Stimulated activated naive CD8-positive, alpha-beta T cell treated with anti-CD3 and anti-CD28 coated beads, Interleukin-15, amount 100 ng/mL, for 72 hours (primary cell): ENCODE measurements at regions not wholly inside any gene's neighbourhood (a gene's known extent, or its start where the extent isn't known, plus 50 kb on each side); places are given as distances from the start of the nearest gene placed in this dataset.

ENCODE experiments used
- ATAC-seq: fragments of 150-1000 bp; cut with Tn5 transposase; 2 replicates; pipeline ENCODE4 v1.10.0; 2021; ENCODE audit warnings: mild to moderate bottlenecking, moderate library complexity
- DNase-seq, 2 donors: peaks; one replicate each; pipeline ENCODE4 v3.0.0; 2021 to 2022
- H3K27ac Mint-ChIP-seq, 2 donors: one replicate each; pipeline ENCODE4 v1.8.0; 2022; ENCODE audit warnings: mild to moderate bottlenecking in 2 of 2, mixed read lengths in 2 of 2, moderate library complexity in 2 of 2
- H3K27me3 Mint-ChIP-seq: one replicate; pipeline ENCODE4 v1.8.0; 2022; ENCODE audit warnings: mixed read lengths
- H3K4me1 Mint-ChIP-seq: one replicate; pipeline ENCODE4 v1.8.0; 2022; ENCODE audit warnings: mild to moderate bottlenecking, mixed read lengths
- H3K4me3 Mint-ChIP-seq, 2 donors: one replicate each; pipeline ENCODE4 v1.8.0; 2022; ENCODE audit warnings: mild to moderate bottlenecking in 2 of 2, mixed read lengths in 2 of 2, moderate library complexity in 1 of 2
- H3K9me3 Mint-ChIP-seq, 2 donors: one replicate each; pipeline ENCODE4 v1.8.0; 2022; ENCODE audit warnings: mixed read lengths in 2 of 2

DNA sequence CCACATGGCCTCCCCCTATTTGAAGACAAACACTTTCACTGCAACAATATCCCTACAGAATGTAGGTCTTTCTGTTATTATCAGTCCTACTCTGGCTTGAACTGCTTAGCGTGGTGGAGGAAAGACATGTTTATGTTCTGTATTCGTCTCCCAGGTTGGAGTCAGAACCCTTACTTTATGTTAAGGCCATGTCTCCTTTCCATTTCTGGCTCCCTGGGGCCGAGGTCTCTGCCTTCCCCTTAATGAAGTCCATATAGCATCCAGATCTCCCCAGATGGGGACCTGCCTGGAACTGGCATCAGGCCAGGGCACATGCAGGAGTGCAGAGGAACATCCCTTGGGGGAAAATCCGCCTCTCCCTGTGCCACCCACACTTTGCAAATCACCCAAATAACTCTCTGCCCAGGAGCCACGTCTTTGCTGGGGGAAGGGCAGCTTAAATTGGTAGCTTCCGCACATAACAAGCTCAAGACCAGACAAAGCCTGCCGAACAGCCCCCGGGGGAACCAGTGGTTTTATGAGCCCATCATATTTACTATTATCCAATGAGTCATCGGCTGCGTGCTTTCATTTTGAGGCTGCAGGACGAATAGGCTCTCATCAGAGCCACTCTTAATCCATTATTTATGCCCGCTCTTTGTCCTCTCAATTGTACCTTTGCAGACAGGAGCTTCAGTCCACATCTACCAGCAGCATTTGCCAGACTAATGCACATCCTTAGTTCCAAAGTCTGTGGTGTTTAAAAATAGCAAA lies 237.0 kb downstream of the UACA start:
- peaks cover 0 to 4% of the 10 kb centered on the region in 2 donors for H3K9me3 Mint-ChIP-seq
- no peak overlapping the region for H3K4me3 Mint-ChIP-seq
- H3K4me1 Mint-ChIP-seq, result peaks cover 53% of the 10 kb centered on the region
- H3K27me3 Mint-ChIP-seq, result peaks cover 4% of the 10 kb centered on the region
- no peak overlapping the region for H3K27ac Mint-ChIP-seq
- DNase-seq (peak in 1 of 2 donors; percentile 29), ATAC-seq (peak; percentile 26)

DNA sequence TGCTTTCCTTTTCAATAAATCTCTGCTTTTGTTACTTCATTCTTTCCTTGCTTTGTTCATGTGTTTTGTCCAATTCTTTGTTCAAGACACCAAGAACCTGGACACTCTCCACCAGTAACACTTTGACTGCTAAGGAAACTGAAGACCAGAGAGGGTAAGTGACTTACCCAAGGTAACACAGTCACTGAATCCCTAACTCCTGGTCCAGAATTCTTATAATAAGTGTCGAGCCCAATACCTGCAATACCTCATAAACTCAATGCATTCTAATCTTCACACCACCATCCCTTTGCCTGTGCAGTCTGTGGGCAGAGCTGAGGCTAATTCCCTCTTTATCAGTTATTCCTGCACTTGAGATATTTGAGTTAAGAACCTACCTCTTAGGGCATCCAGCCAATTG lies 237.8 kb downstream of the UACA start:
- Mint-ChIP-seq H3K4me3 (no peak overlapping the region), H3K27ac (no peak overlapping the region), H3K9me3 (peaks cover 0 to 4% of the 10 kb centered on the region in 2 donors), H3K27me3 (peaks cover 7% of the 10 kb centered on the region), H3K4me1 (peaks cover 56% of the 10 kb centered on the region)
- DNase-seq (no peak), ATAC-seq (no peak)

DNA sequence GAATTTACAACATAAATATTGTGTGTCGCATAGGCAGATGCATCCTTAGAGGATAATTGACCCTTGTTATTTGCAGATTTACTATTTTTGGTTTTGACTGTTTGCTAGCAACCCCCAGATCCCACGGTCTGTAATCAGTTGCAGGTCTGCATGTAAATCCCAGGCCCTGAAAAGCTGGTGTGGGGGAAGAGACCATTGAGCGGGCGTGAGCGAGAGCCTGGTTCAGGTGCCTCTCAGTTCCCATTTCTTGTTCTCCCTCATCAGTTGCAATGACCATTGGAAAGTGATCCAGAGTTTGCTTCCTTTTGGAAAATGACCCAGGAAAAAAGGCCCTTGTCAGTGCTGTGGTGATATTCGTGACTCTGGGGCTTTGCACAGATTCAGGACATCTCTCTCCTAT lies 238.9 kb downstream of the UACA start:
- no peak for DNase-seq
- peaks cover 7% of the 10 kb centered on the region for H3K27me3 Mint-ChIP-seq
- H3K9me3 Mint-ChIP-seq, result peaks cover 0 to 4% of the 10 kb centered on the region in 2 donors
- peaks cover 45% of the 10 kb centered on the region for H3K4me1 Mint-ChIP-seq
- no peak overlapping the region for H3K4me3 Mint-ChIP-seq
- H3K27ac Mint-ChIP-seq, result no peak overlapping the region
- no peak for ATAC-seq

DNA sequence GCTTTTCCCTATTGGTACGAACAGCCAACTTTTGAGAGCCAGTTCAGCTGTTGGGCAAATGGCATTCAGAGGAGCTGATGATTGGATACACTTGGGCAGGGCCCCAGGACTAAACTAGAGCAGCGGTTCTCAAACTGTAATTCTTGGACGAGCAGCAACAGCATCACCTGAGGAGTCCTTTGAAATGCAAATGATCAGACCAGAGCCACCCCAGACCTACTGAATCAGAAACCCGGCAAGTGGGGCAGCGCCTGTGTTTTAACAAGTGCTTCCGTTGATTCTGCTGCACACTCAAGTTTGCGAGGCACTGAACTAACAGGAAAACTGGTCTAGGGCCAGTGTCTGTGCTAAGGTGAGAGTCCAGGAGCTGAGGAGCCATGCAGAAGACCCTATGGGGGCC lies 239.7 kb downstream of the UACA start:
- no peak overlapping the region for H3K4me3 Mint-ChIP-seq

DNA sequence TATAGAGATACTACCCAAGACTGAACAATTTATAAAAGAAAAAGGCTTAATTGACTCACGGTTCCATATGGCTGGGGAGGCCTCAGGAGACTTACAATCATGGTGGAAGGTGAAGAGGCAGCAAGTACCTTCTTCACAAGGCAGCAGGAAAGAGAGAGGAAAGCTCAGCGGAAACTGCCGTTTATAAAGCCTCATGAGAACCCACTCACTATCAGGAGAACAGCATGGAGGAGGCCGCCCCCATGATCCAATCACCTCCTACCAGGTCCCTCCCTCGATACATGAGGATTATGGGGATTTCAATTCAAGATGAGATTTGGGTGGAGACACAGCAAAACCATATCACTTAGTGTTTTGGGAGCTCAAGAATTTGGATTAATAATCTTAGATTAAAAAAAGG lies 240.2 kb downstream of the UACA start:
- no peak overlapping the region for H3K27ac Mint-ChIP-seq
- H3K4me1 Mint-ChIP-seq, result peaks cover 32% of the 10 kb centered on the region
- no peak for ATAC-seq
- peaks cover 0 to 3% of the 10 kb centered on the region in 2 donors for H3K9me3 Mint-ChIP-seq
- peak in 1 of 2 donors; percentile 1 for DNase-seq
- H3K4me3 Mint-ChIP-seq, result no peak overlapping the region
- peaks cover 7% of the 10 kb centered on the region for H3K27me3 Mint-ChIP-seq

More for the DNA sequence above, 239.7 kb downstream of the UACA start:
- H3K4me1 Mint-ChIP-seq, result peaks cover 37% of the 10 kb centered on the region
- H3K27ac Mint-ChIP-seq, result no peak overlapping the region
- DNase-seq, result no peak
- no peak for ATAC-seq
- H3K27me3 Mint-ChIP-seq, result peaks cover 7% of the 10 kb centered on the region
- peaks cover 0 to 4% of the 10 kb centered on the region in 2 donors for H3K9me3 Mint-ChIP-seq

DNA sequence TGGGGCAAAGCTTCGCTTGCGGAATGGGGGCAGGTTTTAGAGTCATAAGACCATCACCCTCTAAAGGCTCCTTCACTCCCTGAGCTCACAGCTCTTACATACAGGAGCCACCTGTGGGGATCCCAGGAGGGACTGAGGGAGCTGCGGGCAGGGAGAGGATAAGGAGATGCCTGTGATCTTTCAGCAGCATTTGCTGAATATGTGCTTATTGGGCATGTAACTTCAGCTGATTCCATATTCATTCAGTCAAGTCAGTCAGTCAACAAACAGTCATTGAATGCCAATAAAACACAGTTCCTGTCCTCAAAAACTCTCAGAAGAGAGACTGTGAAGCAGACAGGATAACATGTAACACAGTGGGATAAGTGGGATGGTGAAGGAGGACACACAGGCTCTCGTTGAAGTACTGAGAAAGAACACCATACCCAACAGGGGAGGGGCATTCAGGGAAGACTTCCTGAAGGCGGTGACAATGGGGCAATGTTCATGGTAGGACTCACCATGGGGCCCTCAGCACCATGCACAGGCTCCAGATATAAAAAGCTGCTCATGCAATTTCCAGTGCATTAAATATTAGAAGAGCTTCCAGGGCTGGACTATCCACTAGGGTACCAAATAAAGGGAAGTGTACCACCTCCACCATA lies 240.9 kb downstream of the UACA start:
- Mint-ChIP-seq H3K4me1 (peaks cover 29% of the 10 kb centered on the region), H3K27ac (no peak overlapping the region), H3K9me3 (no peaks in the 10 kb centered on the region), H3K27me3 (peaks cover 12% of the 10 kb centered on the region), H3K4me3 (no peak overlapping the region)
- DNase-seq (peak in 1 of 2 donors; percentile 4), ATAC-seq (no peak)

DNA sequence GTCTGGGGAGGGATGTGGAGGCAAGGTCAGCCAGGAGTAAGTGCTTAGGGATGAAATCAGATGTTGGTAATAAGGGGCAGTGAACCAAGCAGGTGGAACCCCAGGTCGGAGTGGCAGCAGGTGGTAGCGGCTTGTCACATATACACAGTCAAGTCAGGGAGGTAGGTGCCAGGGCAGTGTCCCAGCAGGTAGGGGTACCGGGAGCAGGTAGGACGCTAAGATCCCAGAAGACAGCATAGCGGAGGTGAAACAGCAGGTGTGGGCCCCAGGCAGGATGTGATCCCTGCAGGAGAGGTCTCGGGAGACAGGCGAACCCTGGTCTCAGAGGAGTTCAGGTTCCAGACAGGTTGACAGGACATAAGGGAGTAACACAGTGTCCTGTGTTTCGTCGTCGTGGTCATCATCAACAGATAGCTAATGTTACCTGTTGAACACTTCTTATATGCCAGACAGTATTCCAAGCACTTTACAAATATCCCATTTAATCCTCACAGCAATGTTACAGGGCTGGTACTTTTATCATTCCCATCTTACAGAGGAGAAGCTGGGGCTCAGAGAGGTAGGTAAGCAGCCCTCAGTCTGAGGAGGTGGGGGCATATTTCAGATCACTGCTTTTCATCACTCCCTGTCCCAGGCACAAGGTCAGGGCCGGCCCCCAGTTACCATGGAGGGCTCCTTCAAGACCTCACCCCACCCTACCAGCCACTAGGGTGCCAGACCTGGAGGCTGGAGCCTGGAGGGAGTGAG lies 241.6 kb downstream of the UACA start:
- Mint-ChIP-seq H3K4me3 (no peak overlapping the region), H3K27me3 (peaks cover 18% of the 10 kb centered on the region), H3K9me3 (no peaks in the 10 kb centered on the region), H3K27ac (no peak overlapping the region), H3K4me1 (peaks cover 26% of the 10 kb centered on the region)
- DNase-seq (peak in 1 of 2 donors; percentile 1), ATAC-seq (no peak)

DNA sequence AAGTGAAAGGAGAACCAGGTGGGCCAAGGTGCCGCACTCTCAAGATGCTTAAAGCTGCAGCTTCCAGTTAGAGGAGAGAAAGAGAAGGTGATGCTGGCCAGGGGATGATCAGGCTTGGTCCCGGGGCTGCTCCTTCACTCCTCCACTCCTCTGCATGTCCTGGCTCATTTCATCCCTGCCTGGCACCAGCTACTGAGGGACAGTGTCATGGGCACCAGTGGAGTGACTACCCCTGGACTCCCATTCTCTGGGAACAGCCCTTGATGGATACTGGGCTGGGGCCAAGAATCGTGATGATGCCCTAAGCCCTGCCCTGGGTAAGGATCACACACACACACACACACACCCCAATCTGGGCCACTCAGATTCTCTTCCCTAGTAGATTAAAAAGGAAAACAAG lies 243.7 kb downstream of the UACA start:
- no peak overlapping the region for H3K27ac Mint-ChIP-seq
- H3K27me3 Mint-ChIP-seq, result peaks cover 18% of the 10 kb centered on the region
- peaks cover 19% of the 10 kb centered on the region for H3K4me1 Mint-ChIP-seq
- ATAC-seq (no peak), DNase-seq (no peak)
- no peak overlapping the region for H3K4me3 Mint-ChIP-seq
- no peaks in the 10 kb centered on the region for H3K9me3 Mint-ChIP-seq

DNA sequence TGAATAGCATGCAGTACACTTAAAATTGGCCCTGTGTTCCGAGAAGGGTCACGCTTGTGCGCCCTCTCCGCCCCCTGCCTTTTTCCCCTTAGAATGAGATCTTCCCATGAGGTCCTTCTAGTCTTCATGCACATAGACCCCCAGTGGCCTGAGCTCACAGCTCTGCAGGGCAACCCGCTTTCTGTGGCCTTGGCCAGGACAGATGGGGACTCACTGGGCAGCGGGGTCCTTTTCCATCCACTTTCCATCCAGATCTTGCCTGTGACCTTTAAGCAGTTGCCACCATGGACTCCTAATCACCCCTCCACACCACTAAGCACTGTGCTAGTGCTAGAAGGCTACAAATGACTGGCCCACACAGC lies 244.4 kb downstream of the UACA start:
- no peaks in the 10 kb centered on the region for H3K9me3 Mint-ChIP-seq
- no peak for DNase-seq
- H3K27me3 Mint-ChIP-seq, result peaks cover 18% of the 10 kb centered on the region
- peaks cover 19% of the 10 kb centered on the region for H3K4me1 Mint-ChIP-seq
- H3K27ac Mint-ChIP-seq, result no peak overlapping the region
- ATAC-seq, result no peak
- no peak overlapping the region for H3K4me3 Mint-ChIP-seq

DNA sequence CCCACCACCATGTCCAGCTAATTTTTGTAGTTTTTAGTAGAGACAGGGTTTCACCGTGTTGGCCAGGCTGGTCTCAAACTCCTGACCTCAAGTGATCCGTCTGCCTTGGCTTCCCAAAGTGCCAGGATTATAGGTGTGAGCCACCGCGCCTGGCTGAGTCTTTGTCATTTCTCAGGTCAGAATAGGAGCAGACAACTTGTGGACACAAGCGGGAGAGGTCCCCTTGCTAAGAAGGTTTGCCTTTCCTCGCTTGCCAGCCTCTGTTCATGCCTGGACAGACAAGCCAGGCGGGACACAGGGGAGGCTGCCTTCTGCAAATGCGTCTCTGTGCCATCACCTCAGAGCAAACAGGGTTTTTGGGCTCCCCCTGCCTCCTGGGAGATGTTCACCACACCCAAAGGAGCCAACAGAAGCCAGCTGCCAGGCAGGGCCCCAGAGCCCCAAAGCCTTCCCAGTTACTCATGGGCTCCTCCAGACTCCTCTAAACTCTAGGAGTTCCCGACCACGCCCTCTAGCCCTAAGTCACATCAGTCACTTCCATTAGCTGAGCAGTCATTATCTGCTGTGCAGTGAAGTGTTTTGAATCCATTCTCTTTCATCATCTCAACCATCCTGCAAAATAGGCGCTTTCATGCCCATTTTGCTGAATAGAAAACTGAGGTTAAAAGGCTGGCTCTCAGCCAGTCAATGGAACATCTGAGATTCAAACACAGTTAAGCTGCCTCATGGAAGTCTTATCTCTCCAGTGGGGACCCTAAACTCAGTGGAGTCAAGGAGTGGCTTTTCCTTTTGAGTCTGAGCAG lies 245.0 kb downstream of the UACA start:
- ATAC-seq, result no peak

DNA sequence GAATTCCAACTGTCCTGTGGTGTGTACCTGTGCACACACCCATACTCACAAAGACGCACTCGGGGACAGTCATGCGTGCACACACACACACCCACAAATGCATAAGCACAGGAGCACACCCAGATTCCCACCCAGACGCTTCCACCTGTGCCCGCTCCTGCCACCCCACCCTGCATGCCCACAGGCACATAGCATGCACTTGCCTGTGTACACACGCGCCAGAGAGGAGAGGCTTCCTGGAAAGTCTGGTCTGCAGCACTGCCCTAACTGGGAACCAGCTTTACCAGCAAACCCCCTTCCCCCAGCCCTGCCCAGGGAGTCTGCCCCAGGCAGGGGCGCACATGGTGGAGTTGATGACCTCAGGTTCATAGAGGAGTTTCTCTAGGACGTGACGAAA lies 246.2 kb downstream of the UACA start:
- ATAC-seq, result no peak
- no peaks in the 10 kb centered on the region for H3K9me3 Mint-ChIP-seq
- DNase-seq, result no peak
- peaks cover 18% of the 10 kb centered on the region for H3K4me1 Mint-ChIP-seq
- peaks cover 18% of the 10 kb centered on the region for H3K27me3 Mint-ChIP-seq
- no peak overlapping the region for H3K27ac Mint-ChIP-seq
- no peak overlapping the region for H3K4me3 Mint-ChIP-seq

More for the DNA sequence above, 245.0 kb downstream of the UACA start:
- Mint-ChIP-seq H3K27me3 (peaks cover 18% of the 10 kb centered on the region), H3K4me3 (no peak overlapping the region), H3K9me3 (no peaks in the 10 kb centered on the region), H3K27ac (peak overlapping the region in 1 of 2 donors; percentile 79), H3K4me1 (peaks cover 19% of the 10 kb centered on the region)
- no peak for DNase-seq

DNA sequence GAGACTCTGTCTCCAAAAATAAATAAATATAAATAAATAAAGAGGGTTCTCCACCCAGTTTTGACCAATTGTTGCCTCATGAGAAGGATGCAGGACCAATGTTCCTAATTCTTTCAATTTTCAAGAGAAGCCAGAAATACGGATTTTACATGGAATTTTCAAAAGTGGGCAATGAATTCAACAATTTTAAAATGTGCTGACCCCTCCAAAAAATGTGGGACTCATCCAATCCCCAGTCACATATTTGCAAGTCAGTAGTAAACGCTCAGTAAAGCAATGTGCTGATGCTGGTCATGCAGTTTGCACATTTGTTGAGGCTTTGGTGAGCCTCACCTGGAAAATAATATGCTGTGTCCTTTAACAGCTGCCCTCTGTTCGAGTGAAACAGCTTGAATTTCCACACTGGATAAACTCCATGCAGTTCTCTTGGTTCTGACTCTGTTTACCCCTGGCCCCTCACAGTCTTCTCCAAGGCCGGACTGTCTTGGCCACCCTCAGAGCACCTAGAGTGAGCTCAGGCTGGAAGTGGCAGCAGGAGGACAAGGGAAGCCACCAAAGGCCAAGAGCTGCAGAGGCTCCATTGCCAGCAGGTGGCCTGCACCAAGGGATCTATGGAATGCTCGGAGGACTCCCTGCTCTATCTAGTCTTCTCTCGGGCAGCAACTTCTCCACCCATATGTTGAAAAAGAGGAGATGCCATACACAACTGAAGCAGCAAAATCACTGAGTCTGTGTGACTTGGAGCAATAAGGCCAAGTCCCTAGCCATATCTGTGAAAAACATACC lies 246.8 kb downstream of the UACA start:
- Mint-ChIP-seq H3K27me3 (peaks cover 16% of the 10 kb centered on the region), H3K27ac (no peak overlapping the region), H3K4me1 (peaks cover 17% of the 10 kb centered on the region), H3K4me3 (no peak overlapping the region), H3K9me3 (peaks cover 4 to 5% of the 10 kb centered on the region in 2 donors)
- DNase-seq (no peak), ATAC-seq (no peak)

DNA sequence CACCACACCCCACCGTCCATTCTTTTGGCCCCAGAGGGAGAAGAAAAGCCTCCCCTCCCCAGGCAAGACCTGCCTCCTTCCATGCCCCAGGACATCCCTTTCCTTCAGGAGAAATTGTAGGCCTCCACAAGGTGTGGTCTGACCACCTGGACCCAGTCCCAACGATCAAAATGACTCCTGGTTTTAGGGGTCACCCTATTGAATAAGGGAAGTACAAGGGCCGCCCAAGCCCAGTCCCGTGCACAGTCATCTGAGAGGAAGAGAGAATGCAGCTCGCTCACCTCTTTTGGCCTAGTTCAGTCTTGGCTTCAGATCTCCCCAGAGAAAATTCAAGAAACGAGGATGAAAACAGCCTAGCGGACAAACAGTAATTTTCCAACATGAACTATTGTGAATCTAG lies 249.1 kb downstream of the UACA start:
- H3K4me3 Mint-ChIP-seq, result no peak overlapping the region
- H3K27ac Mint-ChIP-seq, result no peak overlapping the region
- H3K27me3 Mint-ChIP-seq, result peaks cover 11% of the 10 kb centered on the region
- peaks cover 22% of the 10 kb centered on the region for H3K4me1 Mint-ChIP-seq
- no peak for ATAC-seq
- no peak for DNase-seq
- peaks cover 22 to 25% of the 10 kb centered on the region in 2 donors for H3K9me3 Mint-ChIP-seq

DNA sequence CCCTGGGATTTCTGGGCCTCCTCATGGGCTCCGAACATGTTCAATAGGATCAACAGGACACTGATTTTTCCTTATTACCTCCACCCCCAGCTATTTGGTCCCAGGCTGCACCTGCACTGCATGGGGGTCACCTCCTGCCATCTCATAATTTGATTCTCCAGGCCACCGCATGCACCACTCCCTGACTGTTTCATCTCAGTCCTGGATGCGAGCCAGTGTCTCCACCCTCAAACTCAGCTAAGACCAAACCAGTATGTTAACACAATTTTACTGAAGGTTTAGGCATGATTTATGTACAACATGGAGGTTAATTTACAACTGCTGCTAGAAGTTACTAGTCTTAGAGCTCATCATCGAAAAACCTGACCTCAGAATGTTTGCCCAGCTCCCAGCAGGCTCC lies 249.5 kb downstream of the UACA start:
- H3K9me3 Mint-ChIP-seq, result peaks cover 22 to 25% of the 10 kb centered on the region in 2 donors
- no peak overlapping the region for H3K27ac Mint-ChIP-seq
- no peak for DNase-seq
- ATAC-seq, result no peak
- H3K27me3 Mint-ChIP-seq, result peaks cover 11% of the 10 kb centered on the region
- H3K4me1 Mint-ChIP-seq, result peaks cover 26% of the 10 kb centered on the region
- H3K4me3 Mint-ChIP-seq, result no peak overlapping the region
